ENCODE measurements at regions not wholly inside any gene's neighbourhood (a gene's known extent, or its start where the extent isn't known, plus 50 kb on each side); places are given as distances from the start of the nearest gene placed in this dataset.
"Not testable (repeated sequence)": the region's sequence is repeated elsewhere in the genome, so short reads cannot be mapped to it uniquely, and the experiment has no call there.

DNA sequence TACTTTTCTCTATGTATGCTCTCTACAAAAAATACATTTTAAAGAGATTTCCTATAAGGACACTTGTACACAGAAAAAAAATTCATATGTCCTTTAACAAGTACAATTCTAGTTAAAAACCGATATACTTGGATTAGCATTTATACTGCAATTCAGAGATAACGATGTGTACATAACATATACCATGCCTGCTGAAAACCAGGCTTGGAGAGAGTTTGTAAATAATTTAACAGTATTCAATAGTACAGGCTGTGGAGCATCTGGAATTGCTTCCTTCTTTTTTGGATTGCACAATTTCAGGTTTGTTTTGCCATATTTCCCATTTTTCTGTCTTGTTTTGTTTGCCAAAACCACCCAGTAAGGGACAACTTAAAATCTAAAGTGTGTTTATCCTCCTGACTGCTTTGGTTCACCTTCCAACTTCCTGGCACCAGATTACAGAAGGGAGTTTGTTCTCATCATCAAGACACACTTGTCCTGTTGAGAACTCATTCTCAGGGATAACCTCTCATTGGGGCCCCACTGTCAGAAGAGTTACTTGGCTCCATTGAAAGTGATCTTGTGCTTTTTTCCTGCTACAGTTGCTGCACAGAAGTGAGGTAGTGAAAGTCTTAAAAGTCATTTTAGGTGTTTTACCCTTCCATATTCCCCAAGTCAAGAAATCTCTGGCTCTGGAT, 1526.7 kb downstream of the KHDRBS2 start:
- H3K27me3 ChIP-seq (ENCODE audit: low read length); H3K9me2 ChIP-seq (replicated peaks; ENCODE audit: low read length); H3F3A ChIP-seq (ENCODE audit: low read length, unreplicated experiment); POLR2A ChIA-PET (ENCODE audit: unreplicated experiment); DNase-seq; H4K20me1 ChIP-seq (ENCODE audit: low read length); H2AFZ ChIP-seq (ENCODE audit: low read length); H3K4me1 ChIP-seq (ENCODE audit: insufficient read depth, low read length); CTCF ChIA-PET; H3K4me2 ChIP-seq (ENCODE audit: low read length); H3K27ac ChIP-seq (ENCODE audit: low read length); BruUV-seq (replicated peaks); ATAC-seq; intact Hi-C loops (cut with micrococcal nuclease); H3K9ac ChIP-seq (ENCODE audit: low read length); H3K36me3 ChIP-seq (ENCODE audit: low read depth, low read length); H3K79me2 ChIP-seq (ENCODE audit: low read length); H3K9me3 ChIP-seq (ENCODE audit: low read length); H3K4me3 ChIP-seq (ENCODE audit: low read length): not testable (repeated sequence)

- H3K9me2 ChIP-seq (replicated peaks; ENCODE audit: low read length); DNase-seq; H3K9ac ChIP-seq (ENCODE audit: low read length); H3K27me3 ChIP-seq (ENCODE audit: low read length); H3K79me2 ChIP-seq (ENCODE audit: low read length); H3K36me3 ChIP-seq (ENCODE audit: low read depth, low read length); H3K4me2 ChIP-seq (ENCODE audit: low read length); POLR2A ChIA-PET (ENCODE audit: unreplicated experiment); H4K20me1 ChIP-seq (ENCODE audit: low read length); H3K4me1 ChIP-seq (ENCODE audit: insufficient read depth, low read length); intact Hi-C loops (cut with micrococcal nuclease); BruUV-seq (replicated peaks); H3F3A ChIP-seq (ENCODE audit: low read length, unreplicated experiment); H3K27ac ChIP-seq (ENCODE audit: low read length); H3K4me3 ChIP-seq (ENCODE audit: low read length); H2AFZ ChIP-seq (ENCODE audit: low read length); H3K9me3 ChIP-seq (ENCODE audit: low read length); CTCF ChIA-PET; ATAC-seq: not testable (repeated sequence)
Observed at GRCh38 chr6:60758725-60759124, 1527.3 kb downstream of the KHDRBS2 start.

DNA sequence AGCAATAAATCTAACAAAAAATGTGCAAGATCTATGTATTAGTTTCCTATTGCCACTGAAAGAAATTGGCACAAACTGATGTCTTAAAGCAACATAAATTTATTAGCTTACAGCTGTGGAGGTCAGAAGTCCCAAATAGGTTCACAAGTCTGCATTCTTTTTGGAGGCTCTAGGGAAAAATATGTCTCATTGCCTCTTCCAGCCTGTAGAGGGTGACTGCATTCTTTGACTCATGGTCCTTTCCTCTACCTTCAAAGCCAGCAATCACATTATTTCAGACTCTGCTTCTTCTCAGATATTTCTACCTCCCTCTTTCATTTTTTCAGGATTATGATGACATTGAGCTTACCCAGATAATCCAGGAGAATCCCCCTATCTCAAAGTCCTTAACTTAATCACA, 1531.1 kb downstream of the KHDRBS2 start:
- no peak for TF ChIP-seq EZH2 (IDR thresholded peaks at IDR 0.05; ENCODE audit: low read length, unreplicated experiment)
- no peak for TF ChIP-seq CTCF (conservative IDR thresholded peaks at IDR 0.05; ENCODE audit: low read depth, low read length)
- TF ChIP-seq EZH2phosphoT487 (IDR thresholded peaks at IDR 0.05; ENCODE audit: borderline replicate concordance, low read length): no peak
- no peaks in the 10 kb centered on the region for H4K20me1 ChIP-seq (ENCODE audit: low read length)
- H3K4me3 ChIP-seq (ENCODE audit: low read length): no peak overlapping the region
- no peak for DNase-seq
- no peaks in the 10 kb centered on the region for H3K27me3 ChIP-seq (ENCODE audit: low read length)
- no peak overlapping the region for H3K27ac ChIP-seq (ENCODE audit: low read length)
- intact Hi-C loops (cut with micrococcal nuclease): no loop called here
- H3K79me2 ChIP-seq (ENCODE audit: low read length): no peaks in the 10 kb centered on the region
- H3K4me1 ChIP-seq (ENCODE audit: insufficient read depth, low read length): no peaks in the 10 kb centered on the region
- ATAC-seq: no peak
- no peak overlapping the region for H2AFZ ChIP-seq (ENCODE audit: low read length)
- no peaks in the 10 kb centered on the region for H3F3A ChIP-seq (ENCODE audit: low read length, unreplicated experiment)
- ChIA-PET POLR2A (ENCODE audit: unreplicated experiment) (no interaction called here), CTCF (no interaction called here)
- no peak overlapping the region for H3K9ac ChIP-seq (ENCODE audit: low read length)
- no peak overlapping the region for H3K4me2 ChIP-seq (ENCODE audit: low read length)
- no peaks in the 10 kb centered on the region for H3K36me3 ChIP-seq (ENCODE audit: low read depth, low read length)
- no peaks in the 10 kb centered on the region for H3K9me2 ChIP-seq (replicated peaks; ENCODE audit: low read length)
- no peaks in the 10 kb centered on the region for H3K9me3 ChIP-seq (ENCODE audit: low read length)
- no TSS peak for BruUV-seq (replicated peaks)

- BruUV-seq (replicated peaks); intact Hi-C loops (cut with micrococcal nuclease); POLR2A ChIA-PET (ENCODE audit: unreplicated experiment); H3K9ac ChIP-seq (ENCODE audit: low read length); H3K4me3 ChIP-seq (ENCODE audit: low read length); H3K36me3 ChIP-seq (ENCODE audit: low read depth, low read length); H3K4me2 ChIP-seq (ENCODE audit: low read length); H3K9me2 ChIP-seq (replicated peaks; ENCODE audit: low read length); ATAC-seq; DNase-seq; H3K27ac ChIP-seq (ENCODE audit: low read length); H3K9me3 ChIP-seq (ENCODE audit: low read length); H3K79me2 ChIP-seq (ENCODE audit: low read length); H3F3A ChIP-seq (ENCODE audit: low read length, unreplicated experiment); H3K4me1 ChIP-seq (ENCODE audit: insufficient read depth, low read length); H2AFZ ChIP-seq (ENCODE audit: low read length); H4K20me1 ChIP-seq (ENCODE audit: low read length); H3K27me3 ChIP-seq (ENCODE audit: low read length); CTCF ChIA-PET: not testable (repeated sequence)
Observed at GRCh38 chr6:60750353-60751081, 1535.5 kb downstream of the KHDRBS2 start.

- ATAC-seq: not testable (repeated sequence)
Observed at GRCh38 chr6:60747765-60748556, 1538.1 kb downstream of the KHDRBS2 start.

More at GRCh38 chr6:60747765-60748556, 1538.1 kb downstream of the KHDRBS2 start:
- H3K79me2 ChIP-seq (ENCODE audit: low read length); H4K20me1 ChIP-seq (ENCODE audit: low read length); H3K36me3 ChIP-seq (ENCODE audit: low read depth, low read length); H3K9me2 ChIP-seq (replicated peaks; ENCODE audit: low read length); H3K27me3 ChIP-seq (ENCODE audit: low read length); POLR2A ChIA-PET (ENCODE audit: unreplicated experiment); H3F3A ChIP-seq (ENCODE audit: low read length, unreplicated experiment); H2AFZ ChIP-seq (ENCODE audit: low read length); CTCF ChIA-PET; H3K9me3 ChIP-seq (ENCODE audit: low read length); DNase-seq; H3K4me1 ChIP-seq (ENCODE audit: insufficient read depth, low read length); BruUV-seq (replicated peaks); H3K9ac ChIP-seq (ENCODE audit: low read length); H3K4me2 ChIP-seq (ENCODE audit: low read length); H3K27ac ChIP-seq (ENCODE audit: low read length); intact Hi-C loops (cut with micrococcal nuclease); H3K4me3 ChIP-seq (ENCODE audit: low read length): not testable (repeated sequence)
